ENCODE measurements at regions not wholly inside any gene's neighbourhood (a gene's known extent, or its start where the extent isn't known, plus 50 kb on each side); places are given as distances from the start of the nearest gene placed in this dataset.

GRCh38 chr12:84329938-84330337 lies 582.7 kb downstream of the SLC6A15 start:
- no peaks in the 10 kb centered on the region for H3K27me3 Mint-ChIP-seq
- no peaks in the 10 kb centered on the region for H3K4me1 ChIP-seq (ENCODE audit: control insufficient read depth in 2 of 2, insufficient read depth in 2 of 2, low read length in 2 of 2)
- no peaks in the 10 kb centered on the region for H3K36me3 Mint-ChIP-seq
- H3K4me3 ChIP-seq (ENCODE audit: low read length), result no peak overlapping the region
- no peak overlapping the region for H3K27ac Mint-ChIP-seq
- no peak for ATAC-seq
- intact Hi-C loops (cut with micrococcal nuclease), result no loop called here
- no peaks in the 10 kb centered on the region for H3K9me3 ChIP-seq (ENCODE audit: control insufficient read depth in 2 of 3, low read length in 3 of 3)
- no peak overlapping the region for H3K4me3 Mint-ChIP-seq
- H3K36me3 ChIP-seq (ENCODE audit: control insufficient read depth in 2 of 3, insufficient read depth in 3 of 3, low read length in 3 of 3), result no peaks in the 10 kb centered on the region
- DNase-seq, result no peak
- H3K27me3 ChIP-seq (ENCODE audit: control insufficient read depth in 2 of 2, insufficient read depth in 2 of 2, low read length in 2 of 2), result no peaks in the 10 kb centered on the region
- ChIA-PET POLR2A (no interaction called here), CTCF (no interaction called here)
- H3K27ac ChIP-seq (ENCODE audit: low read depth, low read length), result no peak overlapping the region
- H3K9me3 Mint-ChIP-seq, result no peaks in the 10 kb centered on the region
- H3K4me1 Mint-ChIP-seq, result no peaks in the 10 kb centered on the region

- no peaks in the 10 kb centered on the region for H3K36me3 Mint-ChIP-seq
- no peaks in the 10 kb centered on the region for H3K4me1 Mint-ChIP-seq
- no peaks in the 10 kb centered on the region for H3K27me3 Mint-ChIP-seq
- CTCF ChIA-PET, result no interaction called here
- no peak overlapping the region for H3K27ac Mint-ChIP-seq
- POLR2A ChIA-PET, result no interaction called here
- no peak for ATAC-seq
- no peak overlapping the region for H3K4me3 Mint-ChIP-seq
- no peaks in the 10 kb centered on the region for H3K27me3 ChIP-seq (ENCODE audit: control insufficient read depth in 2 of 2, insufficient read depth in 2 of 2, low read length in 2 of 2)
- H3K9me3 ChIP-seq (ENCODE audit: control insufficient read depth in 2 of 3, low read length in 3 of 3), result no peaks in the 10 kb centered on the region
- no peak for DNase-seq
- H3K27ac ChIP-seq (ENCODE audit: low read depth, low read length), result no peak overlapping the region
- no peak overlapping the region for H3K4me3 ChIP-seq (ENCODE audit: low read length)
- intact Hi-C loops (cut with micrococcal nuclease), result no loop called here
- H3K4me1 ChIP-seq (ENCODE audit: control insufficient read depth in 2 of 2, insufficient read depth in 2 of 2, low read length in 2 of 2), result no peaks in the 10 kb centered on the region
- no peaks in the 10 kb centered on the region for H3K36me3 ChIP-seq (ENCODE audit: control insufficient read depth in 2 of 3, insufficient read depth in 3 of 3, low read length in 3 of 3)
- peaks cover 0 to 13% (median 3%) of the 10 kb centered on the region in 11 donors for H3K9me3 Mint-ChIP-seq
Measured at GRCh38 chr12:84315926-84316325, 596.7 kb downstream of the SLC6A15 start.

DNA sequence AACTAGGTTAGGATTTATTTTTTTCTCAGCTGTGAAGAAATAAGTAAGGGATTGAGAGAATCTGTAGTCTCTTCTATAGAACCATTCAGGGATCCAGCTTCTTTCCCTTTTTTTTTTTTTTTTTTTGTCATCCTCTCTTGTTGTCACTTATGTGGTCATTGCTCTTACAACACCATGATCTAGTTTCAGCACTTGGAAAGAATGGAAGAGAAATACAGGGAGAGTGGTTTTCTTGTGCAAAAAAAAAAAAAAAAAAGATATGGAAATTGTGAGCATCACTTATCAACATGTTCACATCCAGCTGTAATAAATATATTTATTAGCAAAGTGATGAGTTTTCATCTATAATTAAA lies 599.3 kb downstream of the SLC6A15 start:
- no peaks in the 10 kb centered on the region for H3K36me3 ChIP-seq (ENCODE audit: control insufficient read depth in 2 of 3, insufficient read depth in 3 of 3, low read length in 3 of 3)
- no peaks in the 10 kb centered on the region for H3K27me3 Mint-ChIP-seq
- intact Hi-C loops (cut with micrococcal nuclease), result no loop called here
- ChIA-PET POLR2A (no interaction called here), CTCF (no interaction called here)
- no peaks in the 10 kb centered on the region for H3K9me3 ChIP-seq (ENCODE audit: control insufficient read depth in 2 of 3, low read length in 3 of 3)
- no peak overlapping the region for H3K4me3 ChIP-seq (ENCODE audit: low read length)
- H3K9me3 Mint-ChIP-seq, result peaks cover 0 to 12% (median 3%) of the 10 kb centered on the region in 11 donors
- no peak overlapping the region for H3K27ac ChIP-seq (ENCODE audit: low read depth, low read length)
- H3K4me1 ChIP-seq (ENCODE audit: control insufficient read depth in 2 of 2, insufficient read depth in 2 of 2, low read length in 2 of 2), result no peaks in the 10 kb centered on the region
- DNase-seq, result no peak
- no peak overlapping the region for H3K27ac Mint-ChIP-seq
- H3K27me3 ChIP-seq (ENCODE audit: control insufficient read depth in 2 of 2, insufficient read depth in 2 of 2, low read length in 2 of 2), result no peaks in the 10 kb centered on the region
- no peak for ATAC-seq
- no peaks in the 10 kb centered on the region for H3K4me1 Mint-ChIP-seq
- no peaks in the 10 kb centered on the region for H3K36me3 Mint-ChIP-seq
- H3K4me3 Mint-ChIP-seq, result no peak overlapping the region

- Mint-ChIP-seq H3K27ac (no peak overlapping the region), H3K4me1 (no peaks in the 10 kb centered on the region), H3K4me3 (no peak overlapping the region), H3K36me3 (no peaks in the 10 kb centered on the region), H3K27me3 (no peaks in the 10 kb centered on the region), H3K9me3 (peaks cover 2 to 17% (median 4%) of the 10 kb centered on the region in 11 donors)
- CTCF ChIA-PET, result no interaction called here
- POLR2A ChIA-PET, result no interaction called here
- intact Hi-C loops (cut with micrococcal nuclease), result no loop called here
- Histone ChIP-seq H3K27ac (ENCODE audit: low read depth, low read length) (no peak overlapping the region), H3K36me3 (ENCODE audit: control insufficient read depth in 2 of 3, insufficient read depth in 3 of 3, low read length in 3 of 3) (no peaks in the 10 kb centered on the region), H3K4me3 (ENCODE audit: low read length) (no peak overlapping the region), H3K9me3 (ENCODE audit: control insufficient read depth in 2 of 3, low read length in 3 of 3) (no peaks in the 10 kb centered on the region), H3K4me1 (ENCODE audit: control insufficient read depth in 2 of 2, insufficient read depth in 2 of 2, low read length in 2 of 2) (no peaks in the 10 kb centered on the region), H3K27me3 (ENCODE audit: control insufficient read depth in 2 of 2, insufficient read depth in 2 of 2, low read length in 2 of 2) (no peaks in the 10 kb centered on the region)
- no peak for DNase-seq
- no peak for ATAC-seq
Measured at GRCh38 chr12:84308211-84308610, 604.4 kb downstream of the SLC6A15 start.

DNA sequence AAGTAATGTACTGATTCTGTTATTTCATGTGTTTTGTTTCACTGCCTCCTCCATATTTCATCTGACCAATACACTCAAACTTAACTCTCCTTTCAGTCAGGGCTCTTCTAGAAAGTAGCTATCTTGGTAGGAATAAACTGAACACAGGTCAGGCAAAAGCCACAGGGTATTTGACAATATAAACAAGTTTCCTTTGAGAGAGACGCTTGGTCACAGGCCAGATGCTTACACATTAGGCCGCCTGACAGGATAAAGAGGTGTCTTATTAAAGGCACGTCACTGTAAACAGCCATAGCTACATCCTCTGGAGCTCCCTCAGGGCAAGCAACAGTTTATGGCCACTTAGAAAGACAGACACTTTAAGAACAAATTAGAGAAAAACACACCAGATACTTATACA lies 607.5 kb downstream of the SLC6A15 start:
- Histone ChIP-seq H3K4me3 (ENCODE audit: low read length) (no peak overlapping the region), H3K36me3 (ENCODE audit: control insufficient read depth in 2 of 3, insufficient read depth in 3 of 3, low read length in 3 of 3) (no peaks in the 10 kb centered on the region), H3K27ac (ENCODE audit: low read depth, low read length) (no peak overlapping the region), H3K9me3 (ENCODE audit: control insufficient read depth in 2 of 3, low read length in 3 of 3) (no peaks in the 10 kb centered on the region), H3K27me3 (ENCODE audit: control insufficient read depth in 2 of 2, insufficient read depth in 2 of 2, low read length in 2 of 2) (no peaks in the 10 kb centered on the region), H3K4me1 (ENCODE audit: control insufficient read depth in 2 of 2, insufficient read depth in 2 of 2, low read length in 2 of 2) (no peaks in the 10 kb centered on the region)
- ATAC-seq (no peak), DNase-seq (no peak)
- H3K27ac Mint-ChIP-seq, result no peak overlapping the region
- H3K4me1 Mint-ChIP-seq, result no peaks in the 10 kb centered on the region
- CTCF ChIA-PET, result no interaction called here
- no peaks in the 10 kb centered on the region for H3K27me3 Mint-ChIP-seq
- POLR2A ChIA-PET, result no interaction called here
- peaks cover 0 to 11% (median 3%) of the 10 kb centered on the region in 11 donors for H3K9me3 Mint-ChIP-seq
- H3K36me3 Mint-ChIP-seq, result no peaks in the 10 kb centered on the region
- H3K4me3 Mint-ChIP-seq, result no peak overlapping the region
- intact Hi-C loops (cut with micrococcal nuclease), result no loop called here

- no peaks in the 10 kb centered on the region for H3K9me3 ChIP-seq (ENCODE audit: control insufficient read depth in 2 of 3, low read length in 3 of 3)
- no peaks in the 10 kb centered on the region for H3K36me3 ChIP-seq (ENCODE audit: control insufficient read depth in 2 of 3, insufficient read depth in 3 of 3, low read length in 3 of 3)
- H3K4me1 Mint-ChIP-seq, result no peaks in the 10 kb centered on the region
- no peak overlapping the region for H3K27ac ChIP-seq (ENCODE audit: low read depth, low read length)
- no peak overlapping the region for H3K4me3 ChIP-seq (ENCODE audit: low read length)
- intact Hi-C loops (cut with micrococcal nuclease), result no loop called here
- H3K4me1 ChIP-seq (ENCODE audit: control insufficient read depth in 2 of 2, insufficient read depth in 2 of 2, low read length in 2 of 2), result no peaks in the 10 kb centered on the region
- no peaks in the 10 kb centered on the region for H3K27me3 ChIP-seq (ENCODE audit: control insufficient read depth in 2 of 2, insufficient read depth in 2 of 2, low read length in 2 of 2)
- H3K4me3 Mint-ChIP-seq, result no peak overlapping the region
- POLR2A ChIA-PET, result no interaction called here
- DNase-seq (no peak), ATAC-seq (no peak)
- CTCF ChIA-PET, result no interaction called here
- H3K27ac Mint-ChIP-seq, result no peak overlapping the region
- H3K36me3 Mint-ChIP-seq, result no peaks in the 10 kb centered on the region
- no peaks in the 10 kb centered on the region for H3K27me3 Mint-ChIP-seq
- H3K9me3 Mint-ChIP-seq, result peaks cover 0 to 11% (median 4%) of the 10 kb centered on the region in 11 donors
Measured at GRCh38 chr12:84294246-84294645, 618.4 kb downstream of the SLC6A15 start.

DNA sequence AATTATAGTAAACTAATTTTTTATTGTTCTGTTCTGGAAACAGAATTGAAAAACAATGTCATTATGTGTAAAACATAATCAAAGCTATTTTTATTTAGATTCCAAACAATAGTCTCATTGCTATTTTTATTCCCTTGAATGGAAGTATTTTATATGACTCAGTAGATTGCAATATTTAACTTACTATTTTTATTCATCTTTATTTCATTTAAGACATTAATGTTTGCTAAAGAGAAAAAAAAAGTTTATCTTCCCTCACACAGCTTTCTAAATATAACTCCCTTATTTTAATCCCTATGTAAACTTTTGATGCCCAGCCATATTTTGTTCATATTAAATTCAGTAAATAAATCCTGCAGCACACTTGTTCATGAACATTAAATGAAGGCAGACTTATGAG lies 622.4 kb downstream of the SLC6A15 start:
- Mint-ChIP-seq H3K27ac (no peak overlapping the region), H3K9me3 (peaks cover 0 to 6% (median 0%) of the 10 kb centered on the region in 11 donors), H3K4me1 (no peaks in the 10 kb centered on the region), H3K27me3 (no peaks in the 10 kb centered on the region), H3K4me3 (no peak overlapping the region), H3K36me3 (no peaks in the 10 kb centered on the region)
- POLR2A ChIA-PET, result no interaction called here
- H3K4me3 ChIP-seq (ENCODE audit: low read length), result no peak overlapping the region
- no peaks in the 10 kb centered on the region for H3K4me1 ChIP-seq (ENCODE audit: control insufficient read depth in 2 of 2, insufficient read depth in 2 of 2, low read length in 2 of 2)
- intact Hi-C loops (cut with micrococcal nuclease), result no loop called here
- no peaks in the 10 kb centered on the region for H3K9me3 ChIP-seq (ENCODE audit: control insufficient read depth in 2 of 3, low read length in 3 of 3)
- H3K36me3 ChIP-seq (ENCODE audit: control insufficient read depth in 2 of 3, insufficient read depth in 3 of 3, low read length in 3 of 3), result no peaks in the 10 kb centered on the region
- ATAC-seq (no peak), DNase-seq (no peak)
- H3K27me3 ChIP-seq (ENCODE audit: control insufficient read depth in 2 of 2, insufficient read depth in 2 of 2, low read length in 2 of 2), result no peaks in the 10 kb centered on the region
- no peak overlapping the region for H3K27ac ChIP-seq (ENCODE audit: low read depth, low read length)
- CTCF ChIA-PET, result no interaction called here
